ENCODE measurements at regions not wholly inside any gene's neighbourhood (a gene's known extent, or its start where the extent isn't known, plus 50 kb on each side); places are given as distances from the start of the nearest gene placed in this dataset.
"Not testable (repeated sequence)": the region's sequence is repeated elsewhere in the genome, so short reads cannot be mapped to it uniquely, and the experiment has no call there.

DNA sequence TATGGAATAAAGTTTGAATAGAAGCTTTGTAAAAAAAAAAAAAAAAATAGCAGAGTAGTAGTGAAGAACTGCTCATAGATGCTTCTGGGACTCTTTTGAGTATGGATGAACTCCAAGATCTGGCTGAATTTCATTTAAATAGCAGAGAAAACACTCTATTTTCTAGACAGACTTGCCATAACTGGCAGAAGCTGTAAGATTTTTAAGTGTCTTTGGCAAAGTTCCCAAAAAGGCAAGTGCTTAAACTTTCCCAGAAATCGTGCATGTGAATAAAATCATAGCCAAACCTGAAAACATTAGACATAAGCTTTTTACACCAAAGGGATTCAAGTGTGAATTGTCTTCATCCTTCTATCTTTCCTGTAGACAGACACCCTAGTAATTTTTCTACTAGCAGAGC, 110.3 kb upstream of the MITF start:
- H3K4me3 ChIP-seq: no peak overlapping the region
- WGBS, 2 donors (ENCODE audit: low coverage in 1 of 2): 14 to 24% methylated on average over 1 of the region's 1 CpG
- in situ Hi-C loops (cut with MboI; ENCODE audit: low pct_ligation_motif_present in 1 of 4, low pct_unique_long_range_greater_than_20kb in 1 of 4, low sequenced_read_pairs in 3 of 4): no loop called here
- TF ChIP-seq POLR2AphosphoS5 (IDR thresholded peaks at IDR 0.05): no peak
- TF ChIP-seq POLR2A (IDR thresholded peaks at IDR 0.05): no peak
- TF ChIP-seq EP300 (IDR thresholded peaks at IDR 0.05; ENCODE audit: low read depth): no peak
- TF ChIP-seq, protein P1, sequence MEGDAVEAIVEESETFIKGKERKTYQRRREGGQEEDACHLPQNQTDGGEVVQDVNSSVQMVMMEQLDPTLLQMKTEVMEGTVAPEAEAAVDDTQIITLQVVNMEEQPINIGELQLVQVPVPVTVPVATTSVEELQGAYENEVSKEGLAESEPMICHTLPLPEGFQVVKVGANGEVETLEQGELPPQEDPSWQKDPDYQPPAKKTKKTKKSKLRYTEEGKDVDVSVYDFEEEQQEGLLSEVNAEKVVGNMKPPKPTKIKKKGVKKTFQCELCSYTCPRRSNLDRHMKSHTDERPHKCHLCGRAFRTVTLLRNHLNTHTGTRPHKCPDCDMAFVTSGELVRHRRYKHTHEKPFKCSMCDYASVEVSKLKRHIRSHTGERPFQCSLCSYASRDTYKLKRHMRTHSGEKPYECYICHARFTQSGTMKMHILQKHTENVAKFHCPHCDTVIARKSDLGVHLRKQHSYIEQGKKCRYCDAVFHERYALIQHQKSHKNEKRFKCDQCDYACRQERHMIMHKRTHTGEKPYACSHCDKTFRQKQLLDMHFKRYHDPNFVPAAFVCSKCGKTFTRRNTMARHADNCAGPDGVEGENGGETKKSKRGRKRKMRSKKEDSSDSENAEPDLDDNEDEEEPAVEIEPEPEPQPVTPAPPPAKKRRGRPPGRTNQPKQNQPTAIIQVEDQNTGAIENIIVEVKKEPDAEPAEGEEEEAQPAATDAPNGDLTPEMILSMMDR (IDR thresholded peaks at IDR 0.05): no peak
- no peaks in the 10 kb centered on the region for H3K4me1 ChIP-seq
- H3K27me3 ChIP-seq: no peaks in the 10 kb centered on the region
- no peaks in the 10 kb centered on the region for H3K36me3 ChIP-seq
- intact Hi-C loops (cut with DNase I; ENCODE audit: low total_unique reads): no loop called here
- no peak overlapping the region for H3K27ac ChIP-seq
- H3K9me3 ChIP-seq: peaks cover 6 to 11% of the 10 kb centered on the region in 2 donors
- DNase-seq: no peak

DNA sequence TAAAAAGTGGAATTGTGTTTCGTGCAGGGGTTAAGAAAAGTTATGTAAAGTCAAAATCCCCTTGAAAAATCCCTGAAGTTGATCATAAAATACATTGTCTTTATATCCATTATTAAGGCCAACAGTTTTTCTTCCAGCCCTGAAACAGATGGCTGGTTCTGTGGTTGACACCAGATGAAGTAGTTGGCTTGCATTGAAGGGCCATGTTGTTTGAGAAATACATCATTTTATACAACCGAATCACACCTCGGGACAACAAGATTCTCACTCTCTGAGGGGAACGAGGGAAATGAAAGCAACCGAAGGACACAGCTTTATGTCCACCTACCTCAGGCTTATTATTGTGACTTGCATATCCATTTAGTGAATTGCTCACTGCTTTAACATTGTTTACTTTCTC, 126.0 kb upstream of the MITF start:
- WGBS, 2 donors (ENCODE audit: low coverage in 1 of 2): 81 to 87% methylated on average over 5 of the region's 5 CpGs
- Histone ChIP-seq H3K4me1 (no peaks in the 10 kb centered on the region), H3K27ac (no peak overlapping the region), H3K4me3 (no peak overlapping the region), H3K36me3 (no peaks in the 10 kb centered on the region), H3K9me3 (no peaks in the 10 kb centered on the region), H3K27me3 (no peaks in the 10 kb centered on the region)
- intact Hi-C loops (cut with DNase I; ENCODE audit: low total_unique reads): no loop called here
- TF ChIP-seq, protein P1 (IDR thresholded peaks at IDR 0.05): no peak
- no peak for TF ChIP-seq POLR2A (IDR thresholded peaks at IDR 0.05)
- no peak for TF ChIP-seq EP300 (IDR thresholded peaks at IDR 0.05; ENCODE audit: low read depth)
- TF ChIP-seq POLR2AphosphoS5 (IDR thresholded peaks at IDR 0.05): no peak
- in situ Hi-C loops (cut with MboI; ENCODE audit: low pct_ligation_motif_present in 1 of 4, low pct_unique_long_range_greater_than_20kb in 1 of 4, low sequenced_read_pairs in 3 of 4): no loop called here
- DNase-seq: no peak

DNA sequence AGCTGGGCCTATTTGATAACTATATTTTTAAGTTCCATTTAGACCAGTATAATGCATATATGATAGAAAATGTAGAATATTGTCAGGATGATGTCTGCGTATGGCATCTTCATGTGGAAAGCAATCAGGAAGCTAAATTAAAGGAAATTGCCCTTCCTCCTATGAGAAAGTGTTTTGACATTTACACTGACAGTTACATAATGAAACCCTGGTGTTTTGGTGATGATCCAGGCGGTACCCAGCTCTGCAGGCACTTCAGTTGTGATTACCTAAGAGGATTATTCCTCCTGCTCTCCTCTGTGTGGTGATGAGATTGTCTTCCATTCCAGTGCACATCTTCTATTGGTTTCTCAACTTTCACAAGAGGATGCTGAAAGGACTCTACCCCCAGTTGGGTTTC, 126.5 kb upstream of the MITF start:
- TF ChIP-seq EP300 (IDR thresholded peaks at IDR 0.05; ENCODE audit: low read depth): no peak
- TF ChIP-seq POLR2A (IDR thresholded peaks at IDR 0.05): no peak
- TF ChIP-seq POLR2AphosphoS5 (IDR thresholded peaks at IDR 0.05): no peak
- TF ChIP-seq, protein P1 (IDR thresholded peaks at IDR 0.05): no peak
- 73 to 76% methylated on average over 2 of the region's 2 CpGs for whole genome bisulfite sequencing, 2 donors (ENCODE audit: low coverage in 1 of 2)
- intact Hi-C loops (cut with DNase I; ENCODE audit: low total_unique reads): no loop called here

DNA sequence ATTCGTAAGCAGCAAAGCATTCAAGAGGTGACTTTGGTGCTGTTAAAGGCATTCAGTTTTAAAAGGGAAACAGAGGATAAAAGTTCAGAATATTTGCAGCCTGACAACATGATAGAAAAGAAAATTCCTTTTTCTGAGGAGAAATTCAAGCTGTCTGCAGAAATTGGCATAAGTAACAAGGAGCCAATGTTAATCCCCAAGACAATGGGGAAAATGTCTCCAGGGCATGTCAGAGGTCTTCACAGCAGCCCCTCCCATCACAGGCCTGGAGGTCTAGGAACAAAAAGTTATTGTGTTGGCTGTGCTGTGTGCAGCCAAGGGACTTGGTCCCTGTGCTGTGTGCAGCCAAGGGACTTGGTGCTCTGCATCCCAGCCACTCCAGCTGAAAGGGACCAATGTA, 129.7 kb upstream of the MITF start:
- DNase-seq; intact Hi-C loops (cut with DNase I; ENCODE audit: low total_unique reads); in situ Hi-C loops (cut with MboI; ENCODE audit: low pct_ligation_motif_present in 1 of 4, low pct_unique_long_range_greater_than_20kb in 1 of 4, low sequenced_read_pairs in 3 of 4); H3K9me3 ChIP-seq; H3K27ac ChIP-seq; H3K27me3 ChIP-seq; H3K4me1 ChIP-seq; H3K36me3 ChIP-seq; H3K4me3 ChIP-seq: not testable (repeated sequence)
- 41 to 55% methylated on average over 1 of the region's 1 CpG for WGBS, 2 donors (ENCODE audit: low coverage in 1 of 2)

More for the DNA sequence above, 126.5 kb upstream of the MITF start:
- no peaks in the 10 kb centered on the region for H3K4me1 ChIP-seq
- in situ Hi-C loops (cut with MboI; ENCODE audit: low pct_ligation_motif_present in 1 of 4, low pct_unique_long_range_greater_than_20kb in 1 of 4, low sequenced_read_pairs in 3 of 4): no loop called here
- no peaks in the 10 kb centered on the region for H3K9me3 ChIP-seq
- H3K27ac ChIP-seq: no peak overlapping the region
- no peaks in the 10 kb centered on the region for H3K36me3 ChIP-seq
- H3K4me3 ChIP-seq: no peak overlapping the region
- DNase-seq: no peak
- no peaks in the 10 kb centered on the region for H3K27me3 ChIP-seq

Measured in transverse colon (tissue), 4 donors.